K562 (cell line): ENCODE measurements at regions not wholly inside any gene's neighbourhood (a gene's known extent, or its start where the extent isn't known, plus 50 kb on each side); places are given as distances from the start of the nearest gene placed in this dataset.

Experiments used
- ATAC-seq: fragments of 200-7000 bp; cut with Tn5 transposase; 3 replicates; pipeline ENCODE4 v1.9.1; 2020; ENCODE audit warnings: moderate library complexity
- BruUV-seq: library from RNA; stranded (reverse); fragments of 400-500 nt; replicated peaks from 2 replicates; lab custom pipeline; 2021; lab: Mats Ljungman, UMichigan
- CTCF ChIA-PET: fragments of 300-600 bp; formaldehyde crosslinking; extraction: SDS; loops from one replicate; lab custom pipeline; 2021; ENCODE audit warnings: low intra/inter-chr PET ratio; lab: Yijun Ruan, JAX
- POLR2A ChIA-PET: fragments of 300-600, 350-650 bp; sonication (Branson Sonifier 250); formaldehyde crosslinking; extraction: SDS; loops from one replicate; lab custom pipeline; 2021; ENCODE audit warnings: antibody characterized with exemption, inconsistent platforms; lab: Yijun Ruan, JAX
- DNase-seq, 4 experiments: peaks; one replicate each; pipeline versions ENCODE4 v3.0.0 to v3.0.0-alpha.2; 2011 to 2018; ENCODE audit warnings: low spot score in 3 of 4, mixed read lengths in 3 of 4; ENCODE audit errors: extremely low read depth in 1 of 4
- FAIRE-seq: peaks from 2 replicates; lab custom pipeline; 2011; peaks lifted over from hg19 to GRCh38; lab: Jason Lieb, UNC
- H2AFZ ChIP-seq: 2 replicates; pipeline ENCODE4 v1.6.0; 2011; ENCODE audit warnings: low read depth, low read length, control low read depth, inconsistent platforms
- H3K27ac ChIP-seq: fragments of 200-600 bp; 3 replicates; pipeline ENCODE4 v1.8.0; 2011; ENCODE audit warnings: low read depth, mild to moderate bottlenecking, control low read depth, inconsistent platforms, low read length, moderate library complexity, mixed read lengths; ENCODE audit errors: extremely low read depth
- H3K27me3 ChIP-seq, 2 experiments: fragments of 300-600 bp in 1 of 2; 2 replicates in 1 of 2; 3 replicates in 1 of 2; pipeline versions ENCODE4 v1.6.0 to v1.8.0; 2011; ENCODE audit warnings: inconsistent platforms in 2 of 2, low read length in 2 of 2, mild to moderate bottlenecking in 1 of 2, mixed read lengths in 1 of 2, moderate library complexity in 1 of 2; ENCODE audit not compliant: control insufficient read depth in 2 of 2, insufficient read depth in 2 of 2
- H3K36me3 ChIP-seq: fragments of 300-600 bp; 3 replicates; pipeline ENCODE4 v1.8.0; 2011; ENCODE audit warnings: mild to moderate bottlenecking, low read length, inconsistent platforms; ENCODE audit not compliant: control insufficient read depth, insufficient read depth
- H3K4me1 ChIP-seq, 2 experiments: fragments of 200-600 bp in 1 of 2; replicated peaks in 1 of 2; 2 replicates in 1 of 2; 3 replicates in 1 of 2; pipeline versions ENCODE4 v1.5.1 to v1.8.0; 2011; ENCODE audit warnings: inconsistent platforms in 2 of 2, low read length in 2 of 2, mild to moderate bottlenecking in 1 of 2, mixed read lengths in 1 of 2, moderate library complexity in 1 of 2; ENCODE audit not compliant: control insufficient read depth in 2 of 2, insufficient read depth in 2 of 2
- H3K4me2 ChIP-seq: 2 replicates; pipeline ENCODE4 v1.6.1; 2011; ENCODE audit warnings: low read length, control low read depth, inconsistent platforms, mixed read lengths; ENCODE audit not compliant: insufficient read depth
- H3K4me3 ChIP-seq: fragments of 200-600 bp; sonication (generic), shearing (Covaris generic); 2 replicates; pipeline ENCODE4 v1.5.1; 2016; ENCODE audit warnings: control low read depth, inconsistent platforms
- H3K79me2 ChIP-seq: fragments of 200-600 bp; 3 replicates; pipeline ENCODE4 v1.8.0; 2011; ENCODE audit warnings: low read length, inconsistent platforms; ENCODE audit not compliant: control insufficient read depth, insufficient read depth
- H3K9ac ChIP-seq, 2 experiments: 2 replicates each; pipeline versions ENCODE4 v1.6.0 to v1.6.1; 2011; ENCODE audit warnings: low read depth in 2 of 2, low read length in 2 of 2, control low read depth in 1 of 2, inconsistent platforms in 1 of 2, mild to moderate bottlenecking in 1 of 2, mixed read lengths in 1 of 2; ENCODE audit not compliant: insufficient read depth in 1 of 2
- H3K9me1 ChIP-seq: one replicate; pipeline ENCODE4 v1.6.0; 2011; ENCODE audit warnings: inconsistent platforms, mild to moderate bottlenecking, low read length, moderate library complexity; ENCODE audit not compliant: control insufficient read depth, insufficient read depth
- H3K9me3 ChIP-seq: replicated peaks from 2 replicates; pipeline ENCODE4 v1.5.1; 2011; ENCODE audit warnings: low read depth, low read length, inconsistent platforms; ENCODE audit not compliant: control insufficient read depth, insufficient read depth
- H4K20me1 ChIP-seq: replicated peaks from 2 replicates; pipeline ENCODE4 v1.6.1; 2011; ENCODE audit warnings: low read length, inconsistent platforms, mixed read lengths; ENCODE audit not compliant: control insufficient read depth, insufficient read depth
- CBFA2T3 ChIP-seq: fragments of 450-650 bp; IDR thresholded peaks from 2 replicates; pipeline ENCODE4 v1.6.1; 2017
- CHAMP1 ChIP-seq: fragments of 450-650 bp; IDR thresholded peaks from 2 replicates; pipeline ENCODE4 v1.6.1; 2016; ENCODE audit warnings: mild to moderate bottlenecking
- ELK3 ChIP-seq: fragments of 450-650 bp; formaldehyde crosslinking; IDR thresholded peaks from 2 replicates; pipeline ENCODE4 v1.4.0; 2020; ENCODE audit warnings: mild to moderate bottlenecking
- ETS1 ChIP-seq: conservative IDR thresholded peaks from 2 replicates; pipeline ENCODE4 v1.6.1; 2011; ENCODE audit warnings: low read depth, mild to moderate bottlenecking, low read length; ENCODE audit not compliant: control insufficient read depth
- ETV5 ChIP-seq: sonication (generic); formaldehyde crosslinking; IDR thresholded peaks from 2 replicates; pipeline ENCODE4 v1.4.0; 2020; ENCODE audit warnings: low read depth, mild to moderate bottlenecking, missing genetic modification reagents
- KLF10 ChIP-seq: fragments of 250-450 bp; sonication (Bioruptor Pico); IDR thresholded peaks from 2 replicates; pipeline ENCODE4 v1.6.1; 2021; ENCODE audit warnings: matching md5 sums
- MCM2 ChIP-seq: fragments of 450-650 bp; IDR thresholded peaks from 2 replicates; pipeline ENCODE4 v1.6.1; 2017; ENCODE audit warnings: low read depth, mild to moderate bottlenecking
- RAD51 ChIP-seq: fragments of 450-650 bp; IDR thresholded peaks from 2 replicates; pipeline ENCODE4 v1.7.1; 2016; ENCODE audit warnings: low read depth, mild to moderate bottlenecking, borderline replicate concordance
- RBM15 ChIP-seq: fragments of 200-400 bp; formaldehyde crosslinking; IDR thresholded peaks from 2 replicates; pipeline ENCODE4 v1.6.1; 2018; ENCODE audit warnings: mild to moderate bottlenecking, low read length, moderate library complexity; ENCODE audit not compliant: insufficient read depth
- SMAD1 ChIP-seq: fragments of 150-350 bp; IDR thresholded peaks from 2 replicates; pipeline ENCODE4 v1.6.1; 2014; ENCODE audit warnings: low read length, low read depth; ENCODE audit not compliant: partially characterized antibody
- STAG1 ChIP-seq: sonication (generic); formaldehyde crosslinking; IDR thresholded peaks from 2 replicates; pipeline ENCODE4 v1.5.0; 2020; ENCODE audit warnings: missing genetic modification reagents, borderline replicate concordance
- TCFL5 ChIP-seq: fragments of 250-450 bp; sonication (Bioruptor Pico); conservative IDR thresholded peaks from 2 replicates; pipeline ENCODE4 v1.6.1; 2021; ENCODE audit warnings: mild to moderate bottlenecking, moderate library complexity, matching md5 sums
- TEAD1 ChIP-seq, 2 experiments: fragments of 450-650 bp in 1 of 2; sonication (generic) in 1 of 2; formaldehyde crosslinking; IDR thresholded peaks; 2 replicates each; pipeline versions ENCODE4 v1.4.0 to v1.8.0; 2020 to 2022; ENCODE audit warnings: mild to moderate bottlenecking in 2 of 2, missing genetic modification reagents in 1 of 2
- WGBS: fragments of 100-300 bp; shearing (Covaris generic); methylation state at CpG from one replicate; pipeline ENCODE4 v1.1.6; 2016; ENCODE audit warnings: low coverage, mixed read lengths; ENCODE audit not compliant: insufficient coverage; ENCODE audit errors: missing lambda C conversion rate; 5-methylcytosine and 5-hydroxymethylcytosine counted together
- in situ Hi-C: fragments of 300-500 bp; cut with MboI; formaldehyde crosslinking; loops from 4 replicates; pipeline ENCODE4 v1.15.0; 2018; ENCODE audit warnings: inconsistent platforms, mixed read lengths
- intact Hi-C: fragments of 100-400 bp; cut with micrococcal nuclease; formaldehyde crosslinking; loops from 2 replicates; pipeline ENCODE4 v1.14.2; 2022

- ATAC-seq (no peak), FAIRE-seq (no peak), DNase-seq (no peak)
- WGBS: 0% methylated on average over 1 of the region's 1 CpG
- ChIA-PET POLR2A (no interaction called here), CTCF (no interaction called here)
- no peak overlapping the region for H3K4me3 ChIP-seq
- no peaks in the 10 kb centered on the region for H3K9me3 ChIP-seq
- no peak overlapping the region for H2AFZ ChIP-seq
- H3K79me2 ChIP-seq: no peaks in the 10 kb centered on the region
- H3K9ac ChIP-seq: no peak overlapping the region
- intact Hi-C loops (no loop called here), in situ Hi-C loops (no loop called here)
- no peaks in the 10 kb centered on the region for H3K9me1 ChIP-seq
- H3K4me2 ChIP-seq: no peak overlapping the region
- H3K36me3 ChIP-seq: no peaks in the 10 kb centered on the region
- no peaks in the 10 kb centered on the region for H3K27me3 ChIP-seq
- H3K4me1 ChIP-seq: no peaks in the 10 kb centered on the region
- H3K27ac ChIP-seq: no peak overlapping the region
- H4K20me1 ChIP-seq: no peaks in the 10 kb centered on the region
- no TSS peak for BruUV-seq
- no peak for TF ChIP-seq ELK3 (CRISPR knock-in tag)
- TF ChIP-seq TEAD1 (CRISPR knock-in tag; IDR thresholded peaks at IDR 0.05): no peak
- no peak for TF ChIP-seq ETV5 (CRISPR knock-in tag)
- TF ChIP-seq RAD51: no peak
- TF ChIP-seq CHAMP1: no peak
- TF ChIP-seq TCFL5: no peak
- no peak for TF ChIP-seq ETS1
- TF ChIP-seq MCM2: no peak
- no peak for TF ChIP-seq KLF10 (CRISPR knock-in tag)
- no peak for TF ChIP-seq SMAD1
- no peak for TF ChIP-seq STAG1
- no peak for TF ChIP-seq RBM15
- no peak for TF ChIP-seq CBFA2T3
Measured at GRCh38 chr3:146883288-146883687, 278.1 kb upstream of the PLSCR5 start.
